SK-N-SH (cell line): ENCODE measurements at regions not wholly inside any gene's neighbourhood (a gene's known extent, or its start where the extent isn't known, plus 50 kb on each side); places are given as distances from the start of the nearest gene placed in this dataset.

Source experiments
- CTCF ChIA-PET: fragments of 300-600, 350-600 bp; formaldehyde crosslinking; extraction: SDS; loops from one replicate; lab custom pipeline; 2021; lab: Yijun Ruan, JAX
- POLR2A ChIA-PET: fragments of 350-600 bp; sonication (Branson Sonifier 250); formaldehyde crosslinking; extraction: SDS; loops from one replicate; lab custom pipeline; 2020; ENCODE audit warnings: antibody characterized with exemption, inconsistent platforms; lab: Yijun Ruan, JAX
- DNase-seq: peaks from one replicate; pipeline ENCODE4 v3.0.0; 2012
- H2AFZ ChIP-seq: fragments of 200-600 bp; sonication (generic); 2 replicates; pipeline ENCODE4 v1.8.1; 2016; ENCODE audit warnings: antibody characterized with exemption, mild to moderate bottlenecking, low read depth
- H3F3A ChIP-seq: fragments of 200-600 bp; sonication (generic); replicated peaks from 2 replicates; pipeline ENCODE3; 2016; ENCODE audit warnings: antibody characterized with exemption, mild to moderate bottlenecking; ENCODE audit not compliant: insufficient read depth
- H3K27ac ChIP-seq, 2 experiments: fragments of 200-500 bp in 1 of 2; fragments of 200-600 bp in 1 of 2; sonication (Bioruptor generic) in 1 of 2; sonication (generic), shearing (Covaris generic) in 1 of 2; 2 replicates each; pipeline versions ENCODE4 v1.5.1 to v1.6.1; 2014 to 2016; ENCODE audit warnings: low read depth in 2 of 2, inconsistent platforms in 1 of 2, low read length in 1 of 2, mild to moderate bottlenecking in 1 of 2, mixed read lengths in 1 of 2
- H3K27me3 ChIP-seq: fragments of 200-600 bp; sonication (generic), shearing (Covaris generic); 2 replicates; pipeline ENCODE4 v1.6.1; 2016; ENCODE audit warnings: mixed run types; ENCODE audit not compliant: insufficient read depth
- H3K36me3 ChIP-seq, 2 experiments: fragments of 200-500 bp in 1 of 2; fragments of 200-600 bp in 1 of 2; sonication (Bioruptor generic) in 1 of 2; sonication (generic) in 1 of 2; replicated peaks in 1 of 2; 2 replicates each; pipeline versions ENCODE3 to v1.5.1; 2014 to 2016; ENCODE audit warnings: low read length in 1 of 2, mild to moderate bottlenecking in 1 of 2; ENCODE audit not compliant: insufficient read depth in 2 of 2, control insufficient read depth in 1 of 2
- H3K4me1 ChIP-seq, 2 experiments: fragments of 200-500 bp in 1 of 2; fragments of 200-600 bp in 1 of 2; sonication (Bioruptor generic) in 1 of 2; sonication (generic), shearing (Covaris generic) in 1 of 2; 2 replicates each; pipeline versions ENCODE4 v1.5.1 to v1.6.1; 2014 to 2016; ENCODE audit warnings: low read depth in 1 of 2, low read length in 1 of 2, mixed run types in 1 of 2; ENCODE audit not compliant: insufficient read depth in 2 of 2, control insufficient read depth in 1 of 2
- H3K4me2 ChIP-seq: fragments of 200-600 bp; sonication (generic), shearing (Covaris generic); 2 replicates; pipeline ENCODE4 v1.6.1; 2017; ENCODE audit warnings: mixed run types
- H3K4me3 ChIP-seq, 2 experiments: fragments of 200-500 bp in 1 of 2; fragments of 200-600 bp in 1 of 2; sonication (Bioruptor generic) in 1 of 2; sonication (generic), shearing (Covaris generic) in 1 of 2; 2 replicates each; pipeline versions ENCODE4 v1.5.1 to v1.8.1; 2014 to 2016; ENCODE audit warnings: low read depth in 2 of 2, inconsistent platforms in 1 of 2, low read length in 1 of 2, mild to moderate bottlenecking in 1 of 2, mixed read lengths in 1 of 2, moderate library complexity in 1 of 2
- H3K79me2 ChIP-seq: fragments of 200-600 bp; sonication (generic); 2 replicates; pipeline ENCODE4 v1.8.1; 2017; ENCODE audit warnings: mild to moderate bottlenecking; ENCODE audit not compliant: insufficient read depth
- H3K9ac ChIP-seq: fragments of 200-600 bp; sonication (generic); 2 replicates; pipeline ENCODE4 v1.6.1; 2017; ENCODE audit warnings: mixed run types
- H3K9me2 ChIP-seq: fragments of 200-600 bp; sonication (generic); 2 replicates; pipeline ENCODE4 v1.6.1; 2017; ENCODE audit warnings: mixed run types
- H3K9me3 ChIP-seq: fragments of 200-600 bp; sonication (generic); 2 replicates; pipeline ENCODE4 v1.6.1; 2017; ENCODE audit warnings: mixed run types, mild to moderate bottlenecking, moderate library complexity
- H4K20me1 ChIP-seq: fragments of 200-600 bp; sonication (generic); 2 replicates; pipeline ENCODE4 v1.6.1; 2017; ENCODE audit warnings: mild to moderate bottlenecking, mixed run types; ENCODE audit not compliant: insufficient read depth
- CHD2 ChIP-seq: fragments of 150-350 bp; IDR thresholded peaks from 2 replicates; pipeline ENCODE4 v1.6.1; 2018; ENCODE audit warnings: low read length; ENCODE audit not compliant: partially characterized antibody
- CTCF ChIP-seq: fragments of 200-600 bp; sonication (generic); IDR thresholded peaks from 2 replicates; pipeline ENCODE4 v1.6.1; 2017; ENCODE audit warnings: antibody characterized with exemption, mild to moderate bottlenecking, moderate library complexity
- ELF1 ChIP-seq: IDR thresholded peaks from 2 replicates; pipeline ENCODE4 v1.4.0; 2012
- EP300 ChIP-seq, 2 experiments: IDR thresholded peaks; 2 replicates each; pipeline versions ENCODE4 v1.4.0 to v1.6.1; 2012; ENCODE audit warnings: borderline replicate concordance in 1 of 2, low read depth in 1 of 2, low read length in 1 of 2
- EZH2phosphoT487 ChIP-seq: fragments of 200-600 bp; sonication (generic); IDR thresholded peaks from 2 replicates; pipeline ENCODE4 v1.6.1; 2017; ENCODE audit warnings: low read depth, mixed run types, mild to moderate bottlenecking, antibody characterized with exemption, moderate library complexity, borderline replicate concordance
- FOXJ3 ChIP-seq: sonication (generic); formaldehyde crosslinking; IDR thresholded peaks from 2 replicates; pipeline ENCODE4 v1.5.1; 2020; ENCODE audit warnings: mild to moderate bottlenecking, missing genetic modification reagents
- FOXM1 ChIP-seq: IDR thresholded peaks from 2 replicates; pipeline ENCODE4 v1.4.0; 2012; ENCODE audit warnings: low read depth, mild to moderate bottlenecking
- GABPA ChIP-seq: IDR thresholded peaks from 2 replicates; pipeline ENCODE4 v1.4.0; 2012; ENCODE audit warnings: low read depth, mild to moderate bottlenecking
- GATA2 ChIP-seq: sonication (generic); formaldehyde crosslinking; IDR thresholded peaks from 2 replicates; pipeline ENCODE4 v1.5.0; 2020; ENCODE audit warnings: mild to moderate bottlenecking, missing genetic modification reagents
- JUND ChIP-seq: IDR thresholded peaks from 2 replicates; pipeline ENCODE4 v1.4.0; 2012
- MXI1 ChIP-seq: IDR thresholded peaks from 2 replicates; pipeline ENCODE4 v1.6.1; 2012; ENCODE audit warnings: mild to moderate bottlenecking, low read depth, low read length, improper control_type of control experiment
- NFIC ChIP-seq: IDR thresholded peaks from 2 replicates; pipeline ENCODE4 v1.4.0; 2012; ENCODE audit warnings: borderline replicate concordance
- RAD21 ChIP-seq: IDR thresholded peaks from 2 replicates; pipeline ENCODE4 v1.6.1; 2012; ENCODE audit warnings: mild to moderate bottlenecking, low read length
- RCOR1 ChIP-seq: fragments of 150-350 bp; IDR thresholded peaks from 2 replicates; pipeline ENCODE4 v1.6.1; 2017; ENCODE audit warnings: antibody characterized with exemption, low read length
- RXRA ChIP-seq: IDR thresholded peaks from 2 replicates; pipeline ENCODE4 v1.4.0; 2012; ENCODE audit warnings: low read depth, mild to moderate bottlenecking, borderline replicate concordance
- SIN3A ChIP-seq: IDR thresholded peaks from 2 replicates; pipeline ENCODE4 v1.6.1; 2012; ENCODE audit warnings: low read depth, mild to moderate bottlenecking, low read length, moderate library complexity, borderline replicate concordance
- TCF12 ChIP-seq: IDR thresholded peaks from 2 replicates; pipeline ENCODE4 v1.4.0; 2012
- YY1 ChIP-seq: IDR thresholded peaks from 2 replicates; pipeline ENCODE4 v1.4.0; 2012; ENCODE audit warnings: low read depth, mild to moderate bottlenecking
- ZBTB33 ChIP-seq: IDR thresholded peaks from 2 replicates; pipeline ENCODE4 v1.4.0; 2012; ENCODE audit warnings: low read depth, borderline replicate concordance
- WGBS: methylation state at CpG from one replicate; pipeline ENCODE4 v1.1.6; 2017; ENCODE audit warnings: low lambda C conversion rate; 5-methylcytosine and 5-hydroxymethylcytosine counted together

GRCh38 chr1:14495381-14495780 lies 103.1 kb upstream of the KAZN start:
- 7% methylated on average over 1 of the region's 1 CpG for WGBS
- ChIA-PET POLR2A (no interaction called here), CTCF (no interaction called here)
- Histone ChIP-seq H3K9ac (no peak overlapping the region), H3K4me1 (no peaks in the 10 kb centered on the region), H3K9me3 (0 out of 2 replicates have a peak, but pooled peaks cover 3% of the 10 kb centered on the region), H2AFZ (no peak overlapping the region), H3K36me3 (no peaks in the 10 kb centered on the region), H3K4me3 (no peak overlapping the region; a peak in 1 of 4 replicates), H4K20me1 (no peaks in the 10 kb centered on the region), H3F3A (no peaks in the 10 kb centered on the region), H3K4me2 (no peak overlapping the region), H3K27me3 (no peaks in the 10 kb centered on the region), H3K79me2 (no peaks in the 10 kb centered on the region), H3K27ac (no peak overlapping the region), H3K9me2 (no peaks in the 10 kb centered on the region)
- TF ChIP-seq GATA2 (CRISPR knock-in tag), result no peak
- no peak for TF ChIP-seq YY1
- no peak for TF ChIP-seq EP300 (IDR thresholded peaks at IDR 0.05; ENCODE audit: borderline replicate concordance in 1 of 2, low read depth in 1 of 2, low read length in 1 of 2)
- no peak for TF ChIP-seq SIN3A
- TF ChIP-seq CHD2, result no peak
- TF ChIP-seq FOXJ3 (CRISPR knock-in tag), result no peak
- no peak for TF ChIP-seq GABPA
- TF ChIP-seq RAD21, result no peak
- no peak for TF ChIP-seq TCF12
- no peak for TF ChIP-seq ELF1
- no peak for TF ChIP-seq JUND
- TF ChIP-seq FOXM1, result no peak
- TF ChIP-seq RCOR1, result no peak
- TF ChIP-seq RXRA, result no peak
- TF ChIP-seq NFIC, result no peak
- DNase-seq, result no peak

- no peak overlapping the region for H3K4me3 ChIP-seq
- no peak overlapping the region for H3K27ac ChIP-seq
- H3K9me2 ChIP-seq, result no peaks in the 10 kb centered on the region
- no peak overlapping the region for H3K4me2 ChIP-seq
- H2AFZ ChIP-seq, result no peak overlapping the region
- 0 out of 2 replicates have a peak, but pooled peaks cover 1% of the 10 kb centered on the region for H3K9me3 ChIP-seq
- no peak overlapping the region for H3K9ac ChIP-seq
- CTCF ChIA-PET, result no interaction called here
- no peaks in the 10 kb centered on the region for H3K27me3 ChIP-seq
- 20% methylated on average over 3 of the region's 3 CpGs for WGBS
- no peaks in the 10 kb centered on the region for H4K20me1 ChIP-seq
- POLR2A ChIA-PET, result no interaction called here
- H3K36me3 ChIP-seq, result no peaks in the 10 kb centered on the region
- no peaks in the 10 kb centered on the region for H3K4me1 ChIP-seq
- no peaks in the 10 kb centered on the region for H3K79me2 ChIP-seq
- TF ChIP-seq ZBTB33 (no peak), EZH2phosphoT487 (no peak), YY1 (no peak), GATA2 (CRISPR knock-in tag) (no peak), CHD2 (no peak), MXI1 (no peak), CTCF (no peak)
- DNase-seq, result no peak
- H3F3A ChIP-seq, result no peaks in the 10 kb centered on the region
Measured at GRCh38 chr1:14495996-14496395, 102.5 kb upstream of the KAZN start.
